ENCODE measurements at regions not wholly inside any gene's neighbourhood (a gene's known extent, or its start where the extent isn't known, plus 50 kb on each side); places are given as distances from the start of the nearest gene placed in this dataset.

GRCh38 chr2:167475791-167476190 lies 587.5 kb downstream of the XIRP2 start:
- CTCF ChIA-PET: no interaction called here
- intact Hi-C loops (cut with micrococcal nuclease; ENCODE audit: unreplicated experiment) (no loop called here), in situ Hi-C loops (cut with HindIII; ENCODE audit: low pct_unique_long_range_greater_than_20kb, low sequenced_read_pairs) (no loop called here)
- H3K4me3 ChIP-seq (ENCODE audit: low read depth in 2 of 2, low read length in 2 of 2): no peak overlapping the region
- no peak for DNase-seq (ENCODE audit: low read depth, low spot score)
- H3K4me1 ChIP-seq (ENCODE audit: control insufficient read depth, insufficient read depth, low read length): no peaks in the 10 kb centered on the region
- no peak for ATAC-seq
- no peak overlapping the region for H3K27ac ChIP-seq (ENCODE audit: low read length)
- POLR2A ChIA-PET: no interaction called here
- no peaks in the 10 kb centered on the region for H3K36me3 ChIP-seq (ENCODE audit: control insufficient read depth, insufficient read depth, low read length)
- H3K9me3 ChIP-seq (ENCODE audit: control insufficient read depth, insufficient read depth, low read depth, low read length): no peaks in the 10 kb centered on the region
- H3K27me3 ChIP-seq (ENCODE audit: control insufficient read depth, insufficient read depth, low read length): no peaks in the 10 kb centered on the region
- TF ChIP-seq POLR2AphosphoS5 (IDR thresholded peaks at IDR 0.05; ENCODE audit: low read depth, low read length): no peak
- TF ChIP-seq, protein P1, sequence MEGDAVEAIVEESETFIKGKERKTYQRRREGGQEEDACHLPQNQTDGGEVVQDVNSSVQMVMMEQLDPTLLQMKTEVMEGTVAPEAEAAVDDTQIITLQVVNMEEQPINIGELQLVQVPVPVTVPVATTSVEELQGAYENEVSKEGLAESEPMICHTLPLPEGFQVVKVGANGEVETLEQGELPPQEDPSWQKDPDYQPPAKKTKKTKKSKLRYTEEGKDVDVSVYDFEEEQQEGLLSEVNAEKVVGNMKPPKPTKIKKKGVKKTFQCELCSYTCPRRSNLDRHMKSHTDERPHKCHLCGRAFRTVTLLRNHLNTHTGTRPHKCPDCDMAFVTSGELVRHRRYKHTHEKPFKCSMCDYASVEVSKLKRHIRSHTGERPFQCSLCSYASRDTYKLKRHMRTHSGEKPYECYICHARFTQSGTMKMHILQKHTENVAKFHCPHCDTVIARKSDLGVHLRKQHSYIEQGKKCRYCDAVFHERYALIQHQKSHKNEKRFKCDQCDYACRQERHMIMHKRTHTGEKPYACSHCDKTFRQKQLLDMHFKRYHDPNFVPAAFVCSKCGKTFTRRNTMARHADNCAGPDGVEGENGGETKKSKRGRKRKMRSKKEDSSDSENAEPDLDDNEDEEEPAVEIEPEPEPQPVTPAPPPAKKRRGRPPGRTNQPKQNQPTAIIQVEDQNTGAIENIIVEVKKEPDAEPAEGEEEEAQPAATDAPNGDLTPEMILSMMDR (IDR thresholded peaks at IDR 0.05): no peak
- TF ChIP-seq TCF7L2 (IDR thresholded peaks at IDR 0.05; ENCODE audit: low read depth, low read length): no peak
- TF ChIP-seq SIN3A (IDR thresholded peaks at IDR 0.05; ENCODE audit: borderline replicate concordance, insufficient read depth, low read depth, low read length): no peak
- no peak for TF ChIP-seq REST (IDR thresholded peaks at IDR 0.05; ENCODE audit: insufficient read depth in 1 of 2, low read depth in 2 of 2, low read length in 1 of 2)
- no TSS peak for BruUV-seq (replicated peaks)

GRCh38 chr2:167471734-167472133 lies 583.5 kb downstream of the XIRP2 start:
- ATAC-seq (no peak), DNase-seq (ENCODE audit: low read depth, low spot score) (no peak)
- no peaks in the 10 kb centered on the region for H3K36me3 ChIP-seq (ENCODE audit: control insufficient read depth, insufficient read depth, low read length)
- no TSS peak for BruUV-seq (replicated peaks)
- in situ Hi-C loops (cut with HindIII; ENCODE audit: low pct_unique_long_range_greater_than_20kb, low sequenced_read_pairs): no loop called here
- H3K27me3 ChIP-seq (ENCODE audit: control insufficient read depth, insufficient read depth, low read length): no peaks in the 10 kb centered on the region
- no peak overlapping the region for H3K27ac ChIP-seq (ENCODE audit: low read length)
- CTCF ChIA-PET: no interaction called here
- TF ChIP-seq POLR2AphosphoS5 (IDR thresholded peaks at IDR 0.05; ENCODE audit: low read depth, low read length) (no peak), SIN3A (IDR thresholded peaks at IDR 0.05; ENCODE audit: borderline replicate concordance, insufficient read depth, low read depth, low read length) (no peak), REST (IDR thresholded peaks at IDR 0.05; ENCODE audit: insufficient read depth in 1 of 2, low read depth in 2 of 2, low read length in 1 of 2) (no peak), TCF7L2 (IDR thresholded peaks at IDR 0.05; ENCODE audit: low read depth, low read length) (no peak)
- TF ChIP-seq, protein P1 (IDR thresholded peaks at IDR 0.05): no peak
- POLR2A ChIA-PET: no interaction called here
- intact Hi-C loops (cut with micrococcal nuclease; ENCODE audit: unreplicated experiment): no loop called here
- no peaks in the 10 kb centered on the region for H3K9me3 ChIP-seq (ENCODE audit: control insufficient read depth, insufficient read depth, low read depth, low read length)
- H3K4me1 ChIP-seq (ENCODE audit: control insufficient read depth, insufficient read depth, low read length): no peaks in the 10 kb centered on the region
- H3K4me3 ChIP-seq (ENCODE audit: low read depth in 2 of 2, low read length in 2 of 2): no peak overlapping the region
